T-helper 1 cell (primary cell): ENCODE measurements at regions not wholly inside any gene's neighbourhood (a gene's known extent, or its start where the extent isn't known, plus 50 kb on each side); places are given as distances from the start of the nearest gene placed in this dataset.
"Not testable (repeated sequence)": the region's sequence is repeated elsewhere in the genome, so short reads cannot be mapped to it uniquely, and the experiment has no call there.

ENCODE experiments used
- DNase-seq, 5 donors: peaks; one replicate each; pipeline ENCODE4 v3.0.0-alpha.2; 2012 to 2020

- DNase-seq, result no peak
Measured at GRCh38 chr6:11961923-11962322, 50.2 kb upstream of the HIVEP1 start.

GRCh38 chr6:11960909-11961779, 51.0 kb upstream of the HIVEP1 start:
- no peak for DNase-seq

- no peak for DNase-seq
Measured at GRCh38 chr6:11956781-11957180, 55.3 kb upstream of the HIVEP1 start.

GRCh38 chr6:11953641-11954040, 58.5 kb upstream of the HIVEP1 start:
- DNase-seq, result no peak

GRCh38 chr6:11952316-11952715, 59.8 kb upstream of the HIVEP1 start:
- no peak for DNase-seq

GRCh38 chr6:11951868-11952267, 60.2 kb upstream of the HIVEP1 start:
- DNase-seq, result no peak

GRCh38 chr6:11950109-11950508, 62.0 kb upstream of the HIVEP1 start:
- DNase-seq, result no peak

- no peak for DNase-seq
Measured at GRCh38 chr6:11947575-11947974, 64.5 kb upstream of the HIVEP1 start.

GRCh38 chr6:11947063-11947462, 65.0 kb upstream of the HIVEP1 start:
- no peak for DNase-seq

- no peak for DNase-seq
Measured at GRCh38 chr6:11944111-11944510, 68.0 kb upstream of the HIVEP1 start.

GRCh38 chr6:11943060-11943459, 69.1 kb upstream of the HIVEP1 start:
- no peak for DNase-seq

- no peak for DNase-seq
Measured at GRCh38 chr6:11942185-11942864, 69.8 kb upstream of the HIVEP1 start.

GRCh38 chr6:11940532-11941166, 71.5 kb upstream of the HIVEP1 start:
- DNase-seq, result not testable (repeated sequence)

- no peak for DNase-seq
Measured at GRCh38 chr6:11938285-11938890, 73.7 kb upstream of the HIVEP1 start.

- DNase-seq, result no peak
Measured at GRCh38 chr6:11934638-11935037, 77.5 kb upstream of the HIVEP1 start.

GRCh38 chr6:11932892-11933291, 79.2 kb upstream of the HIVEP1 start:
- DNase-seq, result not testable (repeated sequence)

GRCh38 chr6:11931296-11932035, 80.6 kb upstream of the HIVEP1 start:
- DNase-seq, result no peak

GRCh38 chr6:11930834-11931233, 81.3 kb upstream of the HIVEP1 start:
- DNase-seq, result not testable (repeated sequence)

GRCh38 chr6:11930240-11930639, 81.9 kb upstream of the HIVEP1 start:
- DNase-seq, result no peak

GRCh38 chr6:11929241-11929835, 82.8 kb upstream of the HIVEP1 start:
- no peak for DNase-seq

GRCh38 chr6:11926594-11927407, 85.3 kb upstream of the HIVEP1 start:
- DNase-seq, result no peak
